Thyroid gland (tissue), 4 donors: ENCODE measurements at regions not wholly inside any gene's neighbourhood (a gene's known extent, or its start where the extent isn't known, plus 50 kb on each side); places are given as distances from the start of the nearest gene placed in this dataset.

ENCODE experiments used
- POLR2A ChIP-seq, 2 donors: fragments of 450-650 bp; IDR thresholded peaks; one replicate each; pipeline ENCODE4 v1.6.1; 2017; ENCODE audit warnings: antibody characterized with exemption in 2 of 2, mild to moderate bottlenecking in 2 of 2, moderate library complexity in 1 of 2
- TF ChIP-seq, protein P1 (sequence below), 6 experiments: fragments of 200-600 bp in 3 of 6; fragments of 450-650 bp in 3 of 6; sonication (generic) in 3 of 6; IDR thresholded peaks; one replicate each; pipeline ENCODE4 v1.5.1; 2016 to 2019; ENCODE audit warnings: antibody characterized with exemption in 6 of 6, mild to moderate bottlenecking in 2 of 6, inconsistent platforms in 1 of 6, moderate library complexity in 1 of 6

DNA sequence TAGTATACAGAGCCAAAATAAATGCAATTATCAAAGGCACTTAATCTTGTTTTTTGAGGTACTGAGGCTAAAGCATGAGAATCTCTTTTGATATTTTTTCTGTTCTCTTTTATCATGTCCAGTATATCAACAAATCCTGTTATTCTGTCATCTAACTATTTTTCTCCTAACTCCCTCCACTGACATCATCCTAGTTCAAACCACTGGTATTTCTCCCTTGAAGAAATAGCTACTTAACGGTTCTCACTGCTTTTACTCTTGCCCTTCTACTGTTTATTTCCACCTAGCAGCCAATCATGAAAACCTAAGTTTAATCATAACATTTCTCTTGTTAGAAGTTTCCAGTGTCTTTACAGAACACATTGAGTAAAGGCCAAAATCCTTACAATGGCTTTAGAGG lies 317.6 kb downstream of the GPD2 start:
- TF ChIP-seq, protein P1, sequence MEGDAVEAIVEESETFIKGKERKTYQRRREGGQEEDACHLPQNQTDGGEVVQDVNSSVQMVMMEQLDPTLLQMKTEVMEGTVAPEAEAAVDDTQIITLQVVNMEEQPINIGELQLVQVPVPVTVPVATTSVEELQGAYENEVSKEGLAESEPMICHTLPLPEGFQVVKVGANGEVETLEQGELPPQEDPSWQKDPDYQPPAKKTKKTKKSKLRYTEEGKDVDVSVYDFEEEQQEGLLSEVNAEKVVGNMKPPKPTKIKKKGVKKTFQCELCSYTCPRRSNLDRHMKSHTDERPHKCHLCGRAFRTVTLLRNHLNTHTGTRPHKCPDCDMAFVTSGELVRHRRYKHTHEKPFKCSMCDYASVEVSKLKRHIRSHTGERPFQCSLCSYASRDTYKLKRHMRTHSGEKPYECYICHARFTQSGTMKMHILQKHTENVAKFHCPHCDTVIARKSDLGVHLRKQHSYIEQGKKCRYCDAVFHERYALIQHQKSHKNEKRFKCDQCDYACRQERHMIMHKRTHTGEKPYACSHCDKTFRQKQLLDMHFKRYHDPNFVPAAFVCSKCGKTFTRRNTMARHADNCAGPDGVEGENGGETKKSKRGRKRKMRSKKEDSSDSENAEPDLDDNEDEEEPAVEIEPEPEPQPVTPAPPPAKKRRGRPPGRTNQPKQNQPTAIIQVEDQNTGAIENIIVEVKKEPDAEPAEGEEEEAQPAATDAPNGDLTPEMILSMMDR (IDR thresholded peaks at IDR 0.05) = no peak
- TF ChIP-seq POLR2A (IDR thresholded peaks at IDR 0.05) = no peak
